GM12873 (cell line): ENCODE measurements at regions not wholly inside any gene's neighbourhood (a gene's known extent, or its start where the extent isn't known, plus 50 kb on each side); places are given as distances from the start of the nearest gene placed in this dataset.

ENCODE experiments used
- TF ChIP-seq, protein P1 (sequence below): IDR thresholded peaks from 2 replicates; pipeline ENCODE4 v1.5.1; 2012; ENCODE audit warnings: low read depth, mild to moderate bottlenecking, moderate library complexity, low read length, control low read depth; ENCODE audit not compliant: insufficient read depth; ENCODE audit errors: missing control alignments

DNA sequence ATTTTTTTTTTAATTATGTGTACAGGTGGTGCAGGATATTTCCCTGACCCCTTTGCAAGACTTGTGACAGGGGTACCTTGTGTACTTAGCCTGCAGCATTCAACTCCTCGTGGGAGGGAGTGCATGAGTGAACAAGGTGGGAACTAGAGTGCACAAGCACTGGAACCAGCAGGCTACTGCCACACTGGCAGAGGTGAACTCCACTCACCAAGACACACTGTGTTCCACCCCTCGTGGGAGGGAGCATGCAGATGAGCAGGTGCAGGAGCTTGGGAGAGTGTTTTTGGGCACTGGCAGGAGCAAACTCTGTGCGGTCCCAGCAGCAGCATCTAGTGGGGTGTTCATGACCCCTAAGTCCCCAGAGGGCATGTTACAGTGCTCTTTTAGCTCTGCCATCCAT, 282.7 kb upstream of the PLET1 start:
- TF ChIP-seq, protein P1, sequence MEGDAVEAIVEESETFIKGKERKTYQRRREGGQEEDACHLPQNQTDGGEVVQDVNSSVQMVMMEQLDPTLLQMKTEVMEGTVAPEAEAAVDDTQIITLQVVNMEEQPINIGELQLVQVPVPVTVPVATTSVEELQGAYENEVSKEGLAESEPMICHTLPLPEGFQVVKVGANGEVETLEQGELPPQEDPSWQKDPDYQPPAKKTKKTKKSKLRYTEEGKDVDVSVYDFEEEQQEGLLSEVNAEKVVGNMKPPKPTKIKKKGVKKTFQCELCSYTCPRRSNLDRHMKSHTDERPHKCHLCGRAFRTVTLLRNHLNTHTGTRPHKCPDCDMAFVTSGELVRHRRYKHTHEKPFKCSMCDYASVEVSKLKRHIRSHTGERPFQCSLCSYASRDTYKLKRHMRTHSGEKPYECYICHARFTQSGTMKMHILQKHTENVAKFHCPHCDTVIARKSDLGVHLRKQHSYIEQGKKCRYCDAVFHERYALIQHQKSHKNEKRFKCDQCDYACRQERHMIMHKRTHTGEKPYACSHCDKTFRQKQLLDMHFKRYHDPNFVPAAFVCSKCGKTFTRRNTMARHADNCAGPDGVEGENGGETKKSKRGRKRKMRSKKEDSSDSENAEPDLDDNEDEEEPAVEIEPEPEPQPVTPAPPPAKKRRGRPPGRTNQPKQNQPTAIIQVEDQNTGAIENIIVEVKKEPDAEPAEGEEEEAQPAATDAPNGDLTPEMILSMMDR, result no peak

DNA sequence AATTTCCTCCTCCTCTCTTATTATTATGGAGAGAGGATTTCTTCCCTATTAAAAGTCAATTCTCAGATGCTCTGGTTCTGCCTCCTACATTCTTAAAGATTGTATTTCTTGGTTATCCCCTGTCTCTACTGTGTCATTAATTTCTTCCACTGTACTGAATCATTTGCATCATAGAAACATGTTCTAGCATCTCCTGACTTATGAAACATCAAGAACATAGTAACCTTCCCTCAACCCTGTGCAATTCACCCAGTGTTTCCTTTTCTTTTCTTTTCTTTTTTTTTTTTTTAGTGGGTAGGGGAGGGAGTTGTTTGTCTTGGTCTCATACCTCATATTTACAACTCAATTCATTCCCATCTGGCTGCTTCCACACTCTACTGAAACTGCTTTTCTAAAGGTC, 288.0 kb upstream of the PLET1 start:
- TF ChIP-seq, protein P1, result no peak

DNA sequence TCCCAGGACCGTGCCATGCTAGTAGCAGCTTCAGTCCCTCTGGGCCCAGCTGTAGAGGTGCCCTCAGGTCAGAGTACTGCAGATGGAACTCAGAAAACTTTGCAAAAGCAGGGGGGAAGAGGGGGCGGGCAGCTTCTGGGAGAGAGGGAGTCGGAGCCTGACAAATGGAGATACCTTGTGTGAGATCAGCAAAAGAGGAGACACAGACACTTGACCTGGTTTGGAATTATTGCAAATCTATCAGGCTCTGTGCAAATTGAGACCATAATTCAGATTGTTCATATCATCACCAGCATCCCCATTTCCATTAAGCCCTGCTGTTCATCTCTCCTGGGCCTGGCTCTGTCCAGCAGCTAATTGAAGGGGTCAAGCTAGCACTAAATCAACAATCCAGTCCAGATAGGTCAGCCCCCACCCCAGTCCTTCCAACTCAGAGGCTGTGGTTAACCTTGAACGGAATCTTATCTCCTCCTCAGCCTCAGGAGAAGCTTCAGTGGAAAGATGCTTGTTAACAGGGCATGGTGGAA, 292.6 kb upstream of the PLET1 start:
- TF ChIP-seq, protein P1, result no peak

DNA sequence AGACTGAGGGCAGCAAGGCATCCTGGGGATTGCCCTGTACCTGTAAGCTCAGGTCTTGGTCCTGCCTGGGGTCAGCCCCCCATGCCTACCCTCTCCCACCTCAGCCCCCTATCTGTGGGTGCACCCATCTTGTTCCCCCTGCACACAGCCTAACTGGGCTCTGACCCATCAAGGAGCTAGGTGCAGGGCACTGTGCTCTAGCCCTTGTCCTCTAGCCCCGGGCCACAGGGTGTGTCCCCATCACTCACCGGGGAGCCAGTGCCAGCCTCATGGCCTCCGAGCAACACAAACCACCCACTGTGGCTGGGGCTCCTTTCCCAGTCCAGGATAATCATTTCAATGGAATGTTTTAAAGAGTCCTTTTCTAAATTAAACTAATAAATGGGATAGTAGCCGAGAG, 293.9 kb upstream of the PLET1 start:
- TF ChIP-seq, protein P1, result no peak

DNA sequence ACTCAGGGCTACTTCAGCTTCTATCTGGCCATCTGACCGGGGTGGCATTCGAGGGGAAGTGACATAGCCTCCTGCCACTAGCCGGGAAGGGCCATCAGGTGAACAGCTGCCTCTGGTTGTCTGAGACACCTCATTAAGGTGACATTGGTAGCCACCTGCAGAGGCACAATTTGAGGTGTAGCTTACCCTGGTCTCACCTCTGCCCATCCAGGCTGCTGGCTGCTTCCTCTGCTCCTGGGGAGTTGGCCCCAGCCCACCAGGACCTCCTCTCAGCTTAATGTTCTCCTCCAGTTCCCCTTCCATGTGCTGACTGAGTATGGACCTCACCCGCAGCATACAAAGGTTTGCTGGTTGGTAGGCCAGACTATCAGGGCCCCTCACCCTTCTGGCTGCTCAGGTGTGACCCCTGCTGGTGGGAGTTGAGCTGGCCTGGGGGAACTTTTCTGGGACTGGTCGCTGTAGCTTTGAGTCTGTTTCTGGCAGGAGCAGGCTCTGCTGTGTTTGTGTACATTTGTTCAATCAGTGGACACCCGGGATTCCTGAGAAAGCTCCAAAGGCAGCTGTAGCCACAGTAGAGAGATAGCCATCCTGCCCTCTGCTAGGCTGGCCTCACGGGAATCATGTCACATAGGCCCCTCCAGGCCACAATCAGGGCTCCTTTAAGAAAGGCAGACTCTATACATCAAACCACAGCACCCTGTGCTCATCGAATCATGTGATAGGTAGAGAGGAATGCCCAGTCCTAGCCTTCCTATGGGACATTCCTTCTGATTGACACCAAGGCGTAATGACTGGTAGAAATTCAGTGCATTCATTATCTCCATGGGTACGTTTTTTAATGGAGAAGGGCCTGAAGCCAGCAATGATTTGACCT, 295.1 kb upstream of the PLET1 start:
- TF ChIP-seq, protein P1, result peak; percentile 89

DNA sequence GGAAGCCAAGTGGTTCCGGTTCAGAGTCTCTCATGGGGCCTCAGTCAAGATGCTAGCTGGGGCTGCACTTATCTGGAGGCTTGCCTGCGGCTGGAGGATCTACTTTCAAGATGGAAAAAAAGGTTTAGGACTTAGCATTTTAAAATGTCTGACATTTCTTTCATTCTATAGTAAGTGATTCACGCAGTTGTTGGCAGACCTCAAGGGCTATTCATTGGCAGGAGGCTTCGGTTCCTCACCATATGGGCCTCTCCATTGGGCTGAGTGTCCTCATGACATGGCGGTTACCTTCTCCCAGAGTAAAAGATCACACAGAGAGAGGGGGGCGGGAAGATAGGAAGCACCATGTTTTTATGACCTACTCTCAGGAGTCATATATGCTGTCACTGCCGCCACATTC, 298.0 kb upstream of the PLET1 start:
- TF ChIP-seq, protein P1, result no peak

DNA sequence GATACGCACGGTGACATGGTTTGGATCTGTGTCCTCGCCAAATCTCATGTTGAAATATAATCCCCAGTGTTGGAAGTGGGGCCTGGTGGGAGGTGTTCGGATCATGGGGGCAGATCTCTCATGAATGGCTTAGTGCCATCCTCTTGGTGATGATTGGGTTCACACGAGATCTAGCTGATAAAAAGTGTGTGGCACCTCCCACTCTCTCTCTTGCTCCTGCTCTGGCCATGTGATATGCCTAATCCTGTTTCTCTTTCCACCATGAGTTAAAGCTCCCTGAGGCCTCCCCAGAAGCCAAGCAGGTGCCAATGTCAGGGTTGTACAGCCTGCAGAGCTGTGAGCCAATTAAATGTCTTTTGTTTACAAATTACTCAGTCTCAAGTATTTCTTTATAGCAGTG, 303.1 kb upstream of the PLET1 start:
- TF ChIP-seq, protein P1, result no peak
